GM19351 (cell line): ENCODE measurements at regions not wholly inside any gene's neighbourhood (a gene's known extent, or its start where the extent isn't known, plus 50 kb on each side); places are given as distances from the start of the nearest gene placed in this dataset.
A peak's percentile ranks its signal among the peaks of the same experiment; 100 is the strongest.
"Not testable (repeated sequence)": the region's sequence is repeated elsewhere in the genome, so short reads cannot be mapped to it uniquely, and the experiment has no call there.

Experiments used
- ATAC-seq: cut with Tn5 transposase; IDR thresholded peaks from one replicate; pipeline ENCODE4 v1.9.1; 2021; ENCODE audit warnings: mild to moderate bottlenecking, moderate library complexity; ENCODE audit not compliant: unreplicated experiment

GRCh38 chr6:119444642-119445557 is 95.3 kb upstream of the MAN1A1 start:
- ATAC-seq = peak; percentile 68

GRCh38 chr6:119443993-119444641 is 94.6 kb upstream of the MAN1A1 start:
- ATAC-seq = peak; percentile 4

GRCh38 chr6:119442776-119443184 is 93.2 kb upstream of the MAN1A1 start:
- no peak for ATAC-seq

GRCh38 chr6:119440953-119441352 is 91.4 kb upstream of the MAN1A1 start:
- ATAC-seq = no peak

- ATAC-seq = no peak
Observed at GRCh38 chr6:119436583-119436982, 87.0 kb upstream of the MAN1A1 start.

GRCh38 chr6:119431799-119432198 is 82.2 kb upstream of the MAN1A1 start:
- no peak for ATAC-seq

GRCh38 chr6:119430805-119431204 is 81.2 kb upstream of the MAN1A1 start:
- no peak for ATAC-seq

- no peak for ATAC-seq
Observed at GRCh38 chr6:119428633-119429032, 79.1 kb upstream of the MAN1A1 start.

- no peak for ATAC-seq
Observed at GRCh38 chr6:119426619-119427018, 77.1 kb upstream of the MAN1A1 start.

- ATAC-seq = no peak
Observed at GRCh38 chr6:119423996-119424395, 74.4 kb upstream of the MAN1A1 start.

GRCh38 chr6:119418084-119418483 is 68.5 kb upstream of the MAN1A1 start:
- ATAC-seq = not testable (repeated sequence)

- no peak for ATAC-seq
Observed at GRCh38 chr6:119407156-119407555, 57.6 kb upstream of the MAN1A1 start.

- not testable (repeated sequence) for ATAC-seq
Observed at GRCh38 chr6:119405114-119405513, 55.6 kb upstream of the MAN1A1 start.
